Transverse colon (tissue), 4 donors: ENCODE measurements at regions not wholly inside any gene's neighbourhood (a gene's known extent, or its start where the extent isn't known, plus 50 kb on each side); places are given as distances from the start of the nearest gene placed in this dataset.

Experiments
- DNase-seq: peaks from one replicate; pipeline ENCODE4 v3.0.0-alpha.2; 2019
- H3K27ac ChIP-seq, 4 donors: fragments of 200-600 bp; sonication (generic); 2 replicates each; pipeline ENCODE4 v1.5.1; 2016 to 2018; ENCODE audit warnings: inconsistent platforms in 4 of 4
- H3K27me3 ChIP-seq: fragments of 200-600 bp; sonication (generic); 2 replicates; pipeline ENCODE4 v1.5.1; 2017; ENCODE audit warnings: inconsistent platforms
- H3K36me3 ChIP-seq, 4 donors: fragments of 200-600 bp; sonication (generic); 2 replicates each; pipeline ENCODE4 v1.5.1; 2017 to 2019; ENCODE audit warnings: inconsistent platforms in 4 of 4
- H3K4me1 ChIP-seq, 4 donors: fragments of 200-600 bp; sonication (generic); 2 replicates each; pipeline ENCODE4 v1.5.1; 2017 to 2020; ENCODE audit warnings: inconsistent platforms in 4 of 4
- H3K4me3 ChIP-seq, 4 donors: fragments of 200-600 bp; sonication (generic); 1 replicate in 1 of 4; 2 replicates in 3 of 4; pipeline versions ENCODE4 v1.5.1 to v1.6.1; 2017 to 2019; ENCODE audit warnings: inconsistent platforms in 4 of 4
- H3K9me3 ChIP-seq, 2 donors: fragments of 200-600 bp; sonication (generic); 2 replicates each; pipeline ENCODE4 v1.5.1; 2017 to 2019; ENCODE audit warnings: inconsistent platforms in 2 of 2
- EP300 ChIP-seq: sonication (generic); formaldehyde crosslinking; IDR thresholded peaks from one replicate; pipeline ENCODE4 v1.6.1; 2017; ENCODE audit warnings: antibody characterized with exemption, low read depth
- POLR2A ChIP-seq: fragments of 450-650 bp; IDR thresholded peaks from one replicate; pipeline ENCODE4 v1.6.1; 2016; ENCODE audit warnings: antibody characterized with exemption, mild to moderate bottlenecking, moderate library complexity
- POLR2AphosphoS5 ChIP-seq, 3 donors: sonication (generic); formaldehyde crosslinking; IDR thresholded peaks; one replicate each; pipeline ENCODE4 v1.6.1; 2016; ENCODE audit warnings: antibody characterized with exemption in 3 of 3
- WGBS, 2 donors: methylation state at CpG; one replicate each; pipeline ENCODE4 v1.1.5; 2018; ENCODE audit warnings: low coverage in 1 of 2; 5-methylcytosine and 5-hydroxymethylcytosine counted together
- in situ Hi-C, 4 donors: fragments of 200-750 bp; cut with MboI; loops; one replicate each; pipeline versions ENCODE4 v1.15.0 to v1.15.1; 2017; ENCODE audit warnings: low sequenced_read_pairs in 3 of 4, low pct_ligation_motif_present in 1 of 4, low pct_unique_long_range_greater_than_20kb in 1 of 4
- intact Hi-C: fragments of 100-400 bp; cut with DNase I; formaldehyde crosslinking; loops from one replicate; pipeline ENCODE4 v1.15.1; 2023; ENCODE audit warnings: low total_unique reads
- TF ChIP-seq, protein P1 (sequence below), 5 experiments: fragments of 200-600 bp in 3 of 5; fragments of 450-650 bp in 2 of 5; sonication (generic) in 3 of 5; IDR thresholded peaks; 1 replicate in 2 of 5; 2 replicates in 3 of 5; pipeline ENCODE4 v1.5.1; 2016 to 2017; ENCODE audit warnings: antibody characterized with exemption in 5 of 5, inconsistent platforms in 3 of 5, mild to moderate bottlenecking in 2 of 5, moderate library complexity in 1 of 5

DNA sequence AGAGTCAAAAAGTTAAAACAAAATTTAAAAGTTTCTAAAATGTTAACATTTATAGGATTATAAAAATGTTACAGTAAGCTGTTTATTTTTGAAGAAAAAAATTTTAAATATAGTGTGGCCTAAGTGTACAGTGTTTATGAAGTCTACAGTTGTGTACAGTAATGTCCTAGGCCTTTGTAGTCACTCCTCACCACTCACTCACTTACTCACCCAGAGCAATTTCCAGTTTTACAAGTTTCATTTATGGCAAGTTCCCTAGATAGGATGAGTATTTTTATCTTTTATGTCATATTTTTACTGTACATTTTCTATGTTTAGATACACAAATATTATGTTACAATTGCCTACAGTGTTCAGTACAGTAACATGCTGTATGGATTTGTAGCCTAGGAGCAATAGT lies 419.9 kb downstream of the ARL4A start:
- intact Hi-C loops (no loop called here), in situ Hi-C loops (no loop called here)
- no peak for DNase-seq
- H3K4me1 ChIP-seq = no peaks in the 10 kb centered on the region
- TF ChIP-seq EP300 (no peak), POLR2A (no peak), POLR2AphosphoS5 (IDR thresholded peaks at IDR 0.05) (no peak)
- TF ChIP-seq, protein P1, sequence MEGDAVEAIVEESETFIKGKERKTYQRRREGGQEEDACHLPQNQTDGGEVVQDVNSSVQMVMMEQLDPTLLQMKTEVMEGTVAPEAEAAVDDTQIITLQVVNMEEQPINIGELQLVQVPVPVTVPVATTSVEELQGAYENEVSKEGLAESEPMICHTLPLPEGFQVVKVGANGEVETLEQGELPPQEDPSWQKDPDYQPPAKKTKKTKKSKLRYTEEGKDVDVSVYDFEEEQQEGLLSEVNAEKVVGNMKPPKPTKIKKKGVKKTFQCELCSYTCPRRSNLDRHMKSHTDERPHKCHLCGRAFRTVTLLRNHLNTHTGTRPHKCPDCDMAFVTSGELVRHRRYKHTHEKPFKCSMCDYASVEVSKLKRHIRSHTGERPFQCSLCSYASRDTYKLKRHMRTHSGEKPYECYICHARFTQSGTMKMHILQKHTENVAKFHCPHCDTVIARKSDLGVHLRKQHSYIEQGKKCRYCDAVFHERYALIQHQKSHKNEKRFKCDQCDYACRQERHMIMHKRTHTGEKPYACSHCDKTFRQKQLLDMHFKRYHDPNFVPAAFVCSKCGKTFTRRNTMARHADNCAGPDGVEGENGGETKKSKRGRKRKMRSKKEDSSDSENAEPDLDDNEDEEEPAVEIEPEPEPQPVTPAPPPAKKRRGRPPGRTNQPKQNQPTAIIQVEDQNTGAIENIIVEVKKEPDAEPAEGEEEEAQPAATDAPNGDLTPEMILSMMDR (IDR thresholded peaks at IDR 0.05) = no peak
- no peak overlapping the region for H3K27ac ChIP-seq
- no peaks in the 10 kb centered on the region for H3K36me3 ChIP-seq
- no peaks in the 10 kb centered on the region for H3K9me3 ChIP-seq
- no peak overlapping the region for H3K4me3 ChIP-seq
- H3K27me3 ChIP-seq = no peaks in the 10 kb centered on the region

DNA sequence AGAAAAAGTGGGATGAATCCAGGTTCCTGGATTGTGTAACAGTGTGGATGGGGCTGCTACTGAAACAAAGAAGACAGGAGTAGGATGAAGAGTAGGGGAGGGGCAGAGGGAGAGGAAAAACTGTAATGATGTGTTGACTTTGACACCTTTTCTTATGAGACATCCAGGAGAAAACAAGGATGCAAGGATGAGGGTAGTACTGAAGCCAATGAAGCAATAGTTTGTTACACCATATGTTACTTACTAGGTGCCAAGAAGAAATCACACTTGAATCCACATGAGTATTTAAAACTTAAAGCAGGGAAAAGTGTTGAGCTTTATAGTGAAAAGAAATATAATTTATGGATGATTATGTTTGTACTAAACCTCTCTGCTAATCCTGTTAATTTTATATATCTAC lies 420.6 kb downstream of the ARL4A start:
- Histone ChIP-seq H3K4me1 (no peaks in the 10 kb centered on the region), H3K27ac (no peak overlapping the region), H3K4me3 (no peak overlapping the region), H3K9me3 (no peaks in the 10 kb centered on the region), H3K36me3 (no peaks in the 10 kb centered on the region), H3K27me3 (no peaks in the 10 kb centered on the region)
- DNase-seq = no peak
- intact Hi-C loops (no loop called here), in situ Hi-C loops (no loop called here)
- TF ChIP-seq EP300 (no peak), POLR2AphosphoS5 (IDR thresholded peaks at IDR 0.05) (no peak), POLR2A (no peak)
- TF ChIP-seq, protein P1 (IDR thresholded peaks at IDR 0.05) = no peak

DNA sequence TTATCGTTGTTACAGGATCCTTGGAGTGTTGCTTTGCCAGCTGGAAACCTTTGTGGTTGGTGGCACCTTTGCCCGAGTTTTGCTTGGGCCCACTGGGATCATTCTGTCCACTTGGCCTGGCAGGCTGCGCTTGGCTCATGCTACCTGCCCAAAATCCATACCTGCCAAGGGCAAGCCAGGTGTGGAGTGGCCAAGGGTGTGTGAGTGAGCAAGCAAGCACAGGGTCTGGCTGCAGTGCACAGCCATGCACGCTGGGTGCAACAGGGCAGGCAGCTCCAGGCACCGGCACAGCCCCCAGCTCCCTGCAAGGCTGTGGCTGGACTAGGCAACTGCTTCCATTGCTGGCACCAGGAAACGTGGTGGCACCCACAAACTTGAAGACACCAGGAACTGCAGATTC lies 421.8 kb downstream of the ARL4A start:
- TF ChIP-seq EP300 (no peak), POLR2AphosphoS5 (IDR thresholded peaks at IDR 0.05) (no peak), POLR2A (no peak)
- TF ChIP-seq, protein P1 (IDR thresholded peaks at IDR 0.05) = no peak
- H3K27me3 ChIP-seq = no peaks in the 10 kb centered on the region
- DNase-seq = no peak
- in situ Hi-C loops (no loop called here), intact Hi-C loops (no loop called here)
- H3K4me1 ChIP-seq = no peaks in the 10 kb centered on the region
- no peak overlapping the region for H3K4me3 ChIP-seq
- H3K27ac ChIP-seq = no peak overlapping the region
- no peaks in the 10 kb centered on the region for H3K9me3 ChIP-seq
- 93 to 100% methylated on average over 1 to 6 of the region's 6 CpGs for WGBS, 2 donors
- H3K36me3 ChIP-seq = no peaks in the 10 kb centered on the region

DNA sequence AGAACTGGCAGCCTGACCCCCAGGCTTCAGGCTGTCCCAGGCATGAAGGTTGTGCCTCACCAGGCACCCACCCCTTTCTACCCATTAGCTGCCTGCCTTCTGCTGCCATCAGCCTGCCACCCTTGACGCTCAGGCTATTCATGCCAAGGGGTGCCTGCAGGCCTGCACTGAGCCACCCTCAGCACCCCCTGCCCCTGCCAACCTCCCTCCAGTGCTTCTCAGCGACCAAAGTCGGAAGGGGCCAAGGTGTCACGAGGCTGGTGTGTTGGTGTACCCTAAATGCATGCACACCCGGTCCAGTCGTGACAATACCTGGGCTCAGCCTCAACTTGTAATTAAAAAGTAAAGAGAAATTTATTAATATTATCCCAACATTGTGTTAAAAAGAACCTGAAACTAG lies 422.7 kb downstream of the ARL4A start:
- Histone ChIP-seq H3K36me3 (no peaks in the 10 kb centered on the region), H3K27me3 (no peaks in the 10 kb centered on the region), H3K27ac (no peak overlapping the region), H3K4me1 (no peaks in the 10 kb centered on the region), H3K9me3 (no peaks in the 10 kb centered on the region), H3K4me3 (no peak overlapping the region)
- no peak for TF ChIP-seq EP300
- TF ChIP-seq, protein P1 (IDR thresholded peaks at IDR 0.05) = no peak
- TF ChIP-seq POLR2AphosphoS5 (IDR thresholded peaks at IDR 0.05) = no peak
- TF ChIP-seq POLR2A = no peak
- DNase-seq = no peak
- intact Hi-C loops (no loop called here), in situ Hi-C loops (no loop called here)
- 83 to 100% methylated on average over 2 to 6 of the region's 6 CpGs for WGBS, 2 donors
